ENCODE measurements at regions not wholly inside any gene's neighbourhood (a gene's known extent, or its start where the extent isn't known, plus 50 kb on each side); places are given as distances from the start of the nearest gene placed in this dataset.
"Not testable (repeated sequence)": the region's sequence is repeated elsewhere in the genome, so short reads cannot be mapped to it uniquely, and the experiment has no call there.

GRCh38 chr14:42994051-42994736, 1387.5 kb downstream of the LRFN5 start:
- Histone ChIP-seq H3K27ac (no peak overlapping the region), H3K4me1 (no peaks in the 10 kb centered on the region), H3K36me3 (no peaks in the 10 kb centered on the region), H3K9me3 (no peaks in the 10 kb centered on the region), H3K27me3 (no peaks in the 10 kb centered on the region), H3K4me3 (no peak overlapping the region)
- no peak for ATAC-seq
- in situ Hi-C loops (cut with MboI; ENCODE audit: low sequenced_read_pairs in 4 of 4) (no loop called here), intact Hi-C loops (cut with DNase I; ENCODE audit: low total_unique reads) (no loop called here)
- TF ChIP-seq POLR2A (IDR thresholded peaks at IDR 0.05) (no peak), CTCF (IDR thresholded peaks at IDR 0.05 in 4 of 5, conservative IDR thresholded peaks at IDR 0.05 in 1 of 5) (no peak)
- no peak for DNase-seq

GRCh38 chr14:42992930-42993329, 1386.3 kb downstream of the LRFN5 start:
- TF ChIP-seq CTCF (IDR thresholded peaks at IDR 0.05 in 4 of 5, conservative IDR thresholded peaks at IDR 0.05 in 1 of 5) (no peak), POLR2A (IDR thresholded peaks at IDR 0.05) (no peak)
- no peak for DNase-seq
- no peaks in the 10 kb centered on the region for H3K9me3 ChIP-seq
- H3K36me3 ChIP-seq, result no peaks in the 10 kb centered on the region
- H3K27ac ChIP-seq, result no peak overlapping the region
- in situ Hi-C loops (cut with MboI; ENCODE audit: low sequenced_read_pairs in 4 of 4), result no loop called here
- no peaks in the 10 kb centered on the region for H3K4me1 ChIP-seq
- H3K4me3 ChIP-seq, result no peak overlapping the region
- intact Hi-C loops (cut with DNase I; ENCODE audit: low total_unique reads), result no loop called here
- no peak for ATAC-seq
- H3K27me3 ChIP-seq, result no peaks in the 10 kb centered on the region

GRCh38 chr14:42980419-42980818, 1373.7 kb downstream of the LRFN5 start:
- TF ChIP-seq CTCF (IDR thresholded peaks at IDR 0.05 in 4 of 5, conservative IDR thresholded peaks at IDR 0.05 in 1 of 5), result no peak
- TF ChIP-seq POLR2A (IDR thresholded peaks at IDR 0.05), result no peak
- intact Hi-C loops (cut with DNase I; ENCODE audit: low total_unique reads) (no loop called here), in situ Hi-C loops (cut with MboI; ENCODE audit: low sequenced_read_pairs in 4 of 4) (no loop called here)

GRCh38 chr14:42973171-42973570, 1366.5 kb downstream of the LRFN5 start:
- intact Hi-C loops (cut with DNase I; ENCODE audit: low total_unique reads); H3K27ac ChIP-seq; H3K9me3 ChIP-seq; H3K36me3 ChIP-seq; DNase-seq; H3K4me3 ChIP-seq; H3K4me1 ChIP-seq; ATAC-seq; H3K27me3 ChIP-seq; in situ Hi-C loops (cut with MboI; ENCODE audit: low sequenced_read_pairs in 4 of 4): not testable (repeated sequence)

More at GRCh38 chr14:42980419-42980818, 1373.7 kb downstream of the LRFN5 start:
- no peaks in the 10 kb centered on the region for H3K4me1 ChIP-seq
- H3K27me3 ChIP-seq, result no peaks in the 10 kb centered on the region
- no peaks in the 10 kb centered on the region for H3K36me3 ChIP-seq
- H3K4me3 ChIP-seq, result no peak overlapping the region
- no peak for ATAC-seq
- H3K9me3 ChIP-seq, result no peaks in the 10 kb centered on the region
- no peak for DNase-seq
- no peak overlapping the region for H3K27ac ChIP-seq

DNA sequence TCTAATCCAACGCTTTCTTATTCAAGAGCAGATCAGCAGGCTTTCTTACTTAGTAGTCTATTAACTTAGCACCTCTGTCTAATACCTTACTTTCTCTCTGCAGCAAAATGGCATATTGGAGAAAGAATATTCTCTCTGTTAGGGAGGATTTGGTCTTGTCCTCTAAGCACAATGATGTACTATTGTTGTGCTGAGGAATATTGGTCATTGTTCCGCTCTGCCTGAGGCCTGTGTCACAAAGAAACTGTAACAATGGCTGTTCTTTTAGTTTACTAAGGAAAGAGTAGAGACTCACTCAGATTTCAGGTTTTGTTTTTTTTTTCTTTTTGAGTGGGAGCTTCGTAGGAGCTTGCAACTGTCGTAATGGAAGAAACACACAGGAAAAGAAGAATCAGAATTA, 1358.8 kb downstream of the LRFN5 start:
- no peaks in the 10 kb centered on the region for H3K9me3 ChIP-seq
- TF ChIP-seq POLR2A (IDR thresholded peaks at IDR 0.05) (no peak), CTCF (IDR thresholded peaks at IDR 0.05 in 4 of 5, conservative IDR thresholded peaks at IDR 0.05 in 1 of 5) (no peak)
- in situ Hi-C loops (cut with MboI; ENCODE audit: low sequenced_read_pairs in 4 of 4), result no loop called here
- H3K36me3 ChIP-seq, result no peaks in the 10 kb centered on the region
- intact Hi-C loops (cut with DNase I; ENCODE audit: low total_unique reads), result no loop called here
- no peak overlapping the region for H3K4me3 ChIP-seq
- DNase-seq (no peak), ATAC-seq (no peak)
- H3K27me3 ChIP-seq, result no peaks in the 10 kb centered on the region
- no peaks in the 10 kb centered on the region for H3K4me1 ChIP-seq
- no peak overlapping the region for H3K27ac ChIP-seq

All from gastrocnemius medialis (tissue), 4 donors.